ENCODE measurements at regions not wholly inside any gene's neighbourhood (a gene's known extent, or its start where the extent isn't known, plus 50 kb on each side); places are given as distances from the start of the nearest gene placed in this dataset.

GRCh38 chr2:45067859-45068570 lies 58.8 kb upstream of the SIX2 start:
- TF ChIP-seq CTCF (IDR thresholded peaks at IDR 0.05; ENCODE audit: insufficient read depth, low read length, missing control alignments): no peak

More at GRCh38 chr2:45067859-45068570, 58.8 kb upstream of the SIX2 start:
- ChIA-PET CTCF (interaction anchor here (1.3 to 2.8 kb wide), 2 partner anchors 23 to 426 kb away, joined by 4 to 14 read pairs; no protein-coding TSS in a partner anchor), POLR2A (no interaction called here)
- no peak overlapping the region for H3K4me3 ChIP-seq (ENCODE audit: low read depth, low read length)
- DNase-seq (ENCODE audit: low read depth, low spot score): no peak
